LNCAP (cell line): ENCODE measurements at regions not wholly inside any gene's neighbourhood (a gene's known extent, or its start where the extent isn't known, plus 50 kb on each side); places are given as distances from the start of the nearest gene placed in this dataset.

Source experiments
- CTCF ChIP-seq: fragments of 450-650 bp; IDR thresholded peaks from 2 replicates; pipeline ENCODE4 v1.5.1; 2017; ENCODE audit warnings: mild to moderate bottlenecking

- TF ChIP-seq CTCF: no peak
Observed at GRCh38 chr1:194067772-194068171, 881.4 kb upstream of the B3GALT2 start.

DNA sequence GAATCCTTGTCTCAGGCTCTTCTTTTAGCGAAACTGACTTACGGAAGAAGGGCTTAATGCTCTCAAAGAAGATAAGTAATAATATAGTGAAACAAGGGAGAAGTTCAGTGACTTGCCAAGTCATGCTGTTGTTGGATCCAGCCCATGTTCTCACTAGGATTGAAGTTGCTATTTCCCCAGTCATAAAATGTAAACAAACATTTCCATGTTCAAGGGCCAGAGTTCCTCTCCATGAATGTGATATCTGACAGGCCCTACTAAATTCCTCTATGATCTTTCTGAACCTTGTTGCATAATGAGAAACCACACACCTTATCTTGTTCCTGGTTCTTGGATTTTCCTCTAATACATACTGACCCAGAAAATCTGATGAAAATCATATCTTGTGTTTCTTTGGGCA, 876.5 kb upstream of the B3GALT2 start:
- TF ChIP-seq CTCF: no peak

DNA sequence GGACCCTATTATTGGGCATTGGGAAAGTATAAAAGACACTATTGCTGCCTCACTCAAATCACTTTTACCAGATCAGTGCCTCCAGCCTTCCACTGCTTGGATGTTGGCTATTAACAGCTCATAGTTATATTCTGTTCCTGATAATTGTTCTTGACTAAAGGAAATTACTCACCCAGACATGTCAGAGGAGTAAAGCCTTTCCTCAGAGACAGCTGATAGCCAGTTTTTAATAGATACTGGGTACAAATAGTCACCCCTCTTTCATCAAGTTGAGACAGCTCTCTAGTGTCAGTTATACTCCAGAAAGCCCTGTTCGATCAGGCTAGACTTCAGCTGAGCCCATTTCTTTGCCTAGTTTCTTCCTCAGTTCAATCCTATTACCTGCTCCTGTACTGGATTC, 876.1 kb upstream of the B3GALT2 start:
- no peak for TF ChIP-seq CTCF

GRCh38 chr1:194060481-194060880, 874.1 kb upstream of the B3GALT2 start:
- no peak for TF ChIP-seq CTCF

DNA sequence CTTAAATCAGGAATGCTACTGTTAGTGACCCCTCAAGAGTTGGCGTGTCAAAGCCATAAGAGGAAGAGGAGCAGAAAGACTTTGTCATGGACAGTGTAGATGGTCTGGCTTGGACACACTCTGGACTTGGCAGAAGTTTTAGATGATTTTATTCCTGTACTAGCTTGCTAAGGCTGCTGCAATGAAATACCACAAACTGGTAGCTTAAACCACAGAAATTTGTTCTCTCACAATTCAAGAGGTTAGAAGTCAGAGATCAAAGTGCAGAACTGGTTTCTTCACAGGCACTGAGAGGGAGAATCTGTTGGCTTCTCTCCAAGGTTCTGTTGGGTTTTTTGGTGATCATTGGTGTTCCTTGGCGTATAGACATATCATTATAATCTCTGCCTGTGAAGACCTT, 869.8 kb upstream of the B3GALT2 start:
- no peak for TF ChIP-seq CTCF

GRCh38 chr1:194055536-194055935, 869.1 kb upstream of the B3GALT2 start:
- no peak for TF ChIP-seq CTCF

- no peak for TF ChIP-seq CTCF
Observed at GRCh38 chr1:194052514-194053338, 866.3 kb upstream of the B3GALT2 start.

DNA sequence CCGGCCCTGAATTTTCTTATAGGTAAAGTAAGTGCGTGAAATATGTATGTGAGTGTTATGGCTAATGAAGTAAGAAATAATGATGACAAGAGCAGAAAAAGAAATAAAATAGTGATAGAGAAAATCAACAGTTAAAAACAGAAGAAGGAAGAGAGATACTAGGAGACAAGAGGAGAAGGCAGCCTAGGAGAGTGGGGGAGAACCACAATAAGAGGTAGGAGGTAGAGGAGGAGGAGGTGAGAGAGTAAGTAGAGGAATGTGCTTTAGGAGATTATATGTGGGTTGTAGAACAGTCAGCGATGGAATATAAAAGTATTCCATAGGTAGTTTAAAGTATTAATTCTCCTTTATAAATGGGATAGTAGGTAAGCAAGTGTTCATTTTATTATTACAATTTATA, 861.5 kb upstream of the B3GALT2 start:
- no peak for TF ChIP-seq CTCF
